ENCODE measurements at regions not wholly inside any gene's neighbourhood (a gene's known extent, or its start where the extent isn't known, plus 50 kb on each side); places are given as distances from the start of the nearest gene placed in this dataset.

GRCh38 chr12:96085475-96085874, 50.1 kb upstream of the LTA4H start:
- Histone ChIP-seq H3K23ac (ENCODE audit: insufficient read length) (no peak overlapping the region), H2AK5ac (ENCODE audit: low read depth, low read length) (no peak overlapping the region), H3K4me1 (replicated peaks in 1 of 4; ENCODE audit: control insufficient read depth in 3 of 4, insufficient read depth in 4 of 4, low read length in 3 of 4) (no peaks in the 10 kb centered on the region), H4K91ac (replicated peaks; ENCODE audit: insufficient read length, low read length) (no peak overlapping the region), H3K18ac (ENCODE audit: extremely low read depth, low read length) (no peak overlapping the region), H4K8ac (ENCODE audit: extremely low read depth, insufficient read depth, low read length) (no peak overlapping the region), H3K79me1 (ENCODE audit: low read depth, low read length) (no peaks in the 10 kb centered on the region; the same call in 1 of the 2 replicates), H3K36me3 (ENCODE audit: control insufficient read depth in 2 of 4, insufficient read depth in 4 of 4, low read length in 3 of 4) (no peaks in the 10 kb centered on the region), H4K20me1 (replicated peaks in 1 of 2; ENCODE audit: control insufficient read depth in 1 of 2, insufficient read depth in 2 of 2, low read length in 2 of 2) (no peaks in the 10 kb centered on the region), H3K79me2 (ENCODE audit: control insufficient read depth in 1 of 2, insufficient read depth in 2 of 2, low read length in 2 of 2) (no peaks in the 10 kb centered on the region), H2BK12ac (ENCODE audit: low read depth, low read length) (no peak overlapping the region), H3K4ac (replicated peaks; ENCODE audit: insufficient read length, low read depth, low read length) (no peak overlapping the region), H3K14ac (ENCODE audit: insufficient read length) (no peak overlapping the region), H2BK20ac (ENCODE audit: low read length) (no peak overlapping the region), H4K5ac (ENCODE audit: insufficient read length, low read depth, low read length) (no peak overlapping the region), H3K4me2 (ENCODE audit: insufficient read depth in 1 of 2, low read depth in 2 of 2, low read length in 2 of 2) (no peak overlapping the region), H2AFZ (ENCODE audit: low read length) (no peak overlapping the region), H3K4me3 (ENCODE audit: extremely low read depth in 1 of 4, insufficient read depth in 2 of 4, low read depth in 3 of 4, low read length in 4 of 4) (no peak overlapping the region), H3K27ac (ENCODE audit: low read depth, low read length) (no peak overlapping the region), H3K9ac (replicated peaks in 1 of 4; ENCODE audit: extremely low read depth in 1 of 4, low read depth in 3 of 4, low read length in 3 of 4) (no peak overlapping the region), H2BK120ac (replicated peaks; ENCODE audit: low read depth, low read length) (no peak overlapping the region), H3K23me2 (ENCODE audit: low read depth, low read length) (no peaks in the 10 kb centered on the region), H2BK5ac (ENCODE audit: low read depth, low read length) (no peak overlapping the region), H2BK15ac (ENCODE audit: low read length) (no peak overlapping the region), H3K27me3 (replicated peaks in 1 of 4; ENCODE audit: control insufficient read depth in 3 of 4, extremely low read depth in 1 of 4, insufficient read depth in 3 of 4, low read length in 3 of 4) (no peaks in the 10 kb centered on the region), H3K56ac (replicated peaks; ENCODE audit: insufficient read length, low read depth, low read length) (no peak overlapping the region), H3K9me3 (ENCODE audit: insufficient read depth in 2 of 2, low read depth in 1 of 2, low read length in 1 of 2) (peaks cover 10% of the 10 kb centered on the region in 2 experiments; a peak in 3 of 4 replicates)
- FAIRE-seq = no peak
- WGBS, 2 experiments (ENCODE audit: extremely low coverage in 1 of 2, insufficient coverage in 1 of 2, insufficient read length in 1 of 2, insufficient replicate concordance in 2 of 2, low coverage in 1 of 2, low lambda C conversion rate in 2 of 2, missing lambda C conversion rate in 1 of 2) = 90% methylated on average over 1 of the region's 1 CpG; no CpG with 5 or more reads in 1 of the 2 experiments
- ChIA-PET POLR2A (ENCODE audit: partially characterized antibody) (no interaction called here), CTCF (ENCODE audit: partially characterized antibody) (no interaction called here)
- DNase-seq (ENCODE audit: low read depth in 1 of 2, low spot score in 2 of 2) = no peak
- TF ChIP-seq SIRT6 (IDR thresholded peaks at IDR 0.05; ENCODE audit: low read length) (no peak), EZH2 (IDR thresholded peaks at IDR 0.05; ENCODE audit: low read depth, low read length, severe bottlenecking) (no peak), ASH2L (IDR thresholded peaks at IDR 0.05; ENCODE audit: low read length) (no peak), KDM5A (IDR thresholded peaks at IDR 0.05; ENCODE audit: low read length) (no peak), MAX (IDR thresholded peaks at IDR 0.05) (no peak), RBBP5 (IDR thresholded peaks at IDR 0.05; ENCODE audit: borderline replicate concordance, low read depth, low read length) (no peak), HDAC6 (IDR thresholded peaks at IDR 0.05; ENCODE audit: low read depth, low read length) (no peak), CHD2 (IDR thresholded peaks at IDR 0.05; ENCODE audit: low read length) (no peak), CBX8 (IDR thresholded peaks at IDR 0.05; ENCODE audit: borderline replicate concordance, low read depth, low read length) (no peak), SAP30 (IDR thresholded peaks at IDR 0.05; ENCODE audit: insufficient read depth, insufficient replicate concordance, low read length) (no peak), NRF1 (IDR thresholded peaks at IDR 0.05; ENCODE audit: low read depth, low read length) (no peak), NANOG (IDR thresholded peaks at IDR 0.05; ENCODE audit: insufficient read depth, low read depth, low read length, poor library complexity, severe bottlenecking) (no peak), E2F6 (IDR thresholded peaks at IDR 0.05) (no peak), JUND (IDR thresholded peaks at IDR 0.05; ENCODE audit: low read length) (no peak), GABPA (IDR thresholded peaks at IDR 0.05; ENCODE audit: borderline replicate concordance, insufficient read depth, low read length) (no peak)
